IMR-90 (cell line): ENCODE measurements at regions not wholly inside any gene's neighbourhood (a gene's known extent, or its start where the extent isn't known, plus 50 kb on each side); places are given as distances from the start of the nearest gene placed in this dataset.

ENCODE experiments used
- ATAC-seq: fragments of 200-7000 bp; cut with Tn5 transposase; 2 replicates; pipeline ENCODE4 v1.9.1; 2020; ENCODE audit warnings: low read depth, mild to moderate bottlenecking, moderate library complexity
- BruUV-seq: library from RNA; stranded (reverse); fragments of 400-500 nt; replicated peaks from 2 replicates; lab custom pipeline; 2021; lab: Mats Ljungman, UMichigan
- CTCF ChIA-PET: fragments of 300-600 bp; formaldehyde crosslinking; extraction: SDS; loops from one replicate; lab custom pipeline; 2021; ENCODE audit warnings: antibody characterized with exemption; lab: Yijun Ruan, JAX
- POLR2A ChIA-PET: fragments of 300-600 bp; sonication (Branson Sonifier 250); formaldehyde crosslinking; loops from one replicate; lab custom pipeline; 2022; ENCODE audit warnings: antibody characterized with exemption; ENCODE audit not compliant: unreplicated experiment; lab: Charles Lee
- DNase-seq: peaks from one replicate; pipeline ENCODE4 v3.0.0; 2013
- H2AFZ ChIP-seq: replicated peaks from 2 replicates; pipeline ENCODE3; 2013; ENCODE audit warnings: low read length, mild to moderate bottlenecking; ENCODE audit not compliant: poor library complexity
- H2AK5ac ChIP-seq: 2 replicates; pipeline ENCODE4 v1.6.1; 2013; ENCODE audit warnings: low read depth, low read length, inconsistent platforms
- H2AK9ac ChIP-seq: replicated peaks from 2 replicates; pipeline ENCODE3; 2013; ENCODE audit warnings: mild to moderate bottlenecking, low read depth, low read length, moderate library complexity; ENCODE audit not compliant: poor library complexity
- H2BK120ac ChIP-seq: 2 replicates; pipeline ENCODE4 v1.6.1; 2013; ENCODE audit warnings: low read depth, low read length, inconsistent platforms
- H2BK15ac ChIP-seq: 3 replicates; pipeline ENCODE4 v1.6.1; 2013; ENCODE audit warnings: low read depth, low read length, inconsistent platforms
- H2BK20ac ChIP-seq: 2 replicates; pipeline ENCODE4 v1.6.1; 2013; ENCODE audit warnings: low read depth, mild to moderate bottlenecking, inconsistent platforms, low read length, moderate library complexity
- H2BK5ac ChIP-seq: 2 replicates; pipeline ENCODE4 v1.6.1; 2013; ENCODE audit warnings: mild to moderate bottlenecking, low read depth, low read length, inconsistent platforms; ENCODE audit not compliant: poor library complexity, severe bottlenecking
- H3K14ac ChIP-seq: replicated peaks from 2 replicates; pipeline ENCODE4 v1.6.1; 2013; ENCODE audit warnings: low read depth, low read length, inconsistent platforms
- H3K18ac ChIP-seq: 2 replicates; pipeline ENCODE4 v1.6.1; 2013; ENCODE audit warnings: low read depth, low read length, control low read depth
- H3K23ac ChIP-seq: 2 replicates; pipeline ENCODE4 v1.6.1; 2013; ENCODE audit warnings: low read depth, low read length, inconsistent platforms
- H3K27ac ChIP-seq: 2 replicates; pipeline ENCODE4 v1.5.1; 2013; ENCODE audit warnings: mild to moderate bottlenecking, control low read depth, low read length; ENCODE audit not compliant: insufficient read depth
- H3K27me3 ChIP-seq: 2 replicates; pipeline ENCODE4 v1.6.1; 2013; ENCODE audit warnings: low read length; ENCODE audit not compliant: control insufficient read depth, insufficient read depth
- H3K36me3 ChIP-seq: 2 replicates; pipeline ENCODE4 v1.6.1; 2013; ENCODE audit warnings: low read length, mixed read lengths; ENCODE audit not compliant: control insufficient read depth, insufficient read depth
- H3K4ac ChIP-seq: 2 replicates; pipeline ENCODE4 v1.6.1; 2013; ENCODE audit warnings: low read depth, low read length, inconsistent platforms
- H3K4me1 ChIP-seq: 2 replicates; pipeline ENCODE4 v1.6.1; 2013; ENCODE audit warnings: low read length, mixed read lengths; ENCODE audit not compliant: control insufficient read depth, insufficient read depth
- H3K4me2 ChIP-seq: 2 replicates; pipeline ENCODE4 v1.6.1; 2013; ENCODE audit warnings: low read depth, mild to moderate bottlenecking, control low read depth, low read length, moderate library complexity
- H3K4me3 ChIP-seq: 2 replicates; pipeline ENCODE4 v1.5.1; 2013; ENCODE audit warnings: low read depth, mild to moderate bottlenecking, control low read depth, low read length, moderate library complexity; ENCODE audit not compliant: insufficient read depth
- H3K56ac ChIP-seq: 2 replicates; pipeline ENCODE4 v1.6.1; 2013; ENCODE audit warnings: low read length, inconsistent platforms; ENCODE audit not compliant: insufficient read depth; ENCODE audit errors: extremely low read depth
- H3K79me1 ChIP-seq, 2 experiments: 2 replicates each; pipeline ENCODE4 v1.6.1; 2013; ENCODE audit warnings: low read length in 2 of 2, inconsistent platforms in 1 of 2, low read depth in 1 of 2
- H3K9ac ChIP-seq: 2 replicates; pipeline ENCODE4 v1.6.1; 2013; ENCODE audit warnings: low read depth, low read length, control low read depth
- H3K9me1 ChIP-seq: 2 replicates; pipeline ENCODE4 v1.6.1; 2013; ENCODE audit warnings: low read length, inconsistent platforms; ENCODE audit not compliant: insufficient read depth
- H3K9me3 ChIP-seq: 2 replicates; pipeline ENCODE4 v1.6.1; 2013; ENCODE audit warnings: low read length; ENCODE audit not compliant: control insufficient read depth, insufficient read depth
- H4K20me1 ChIP-seq: 2 replicates; pipeline ENCODE4 v1.6.1; 2013; ENCODE audit warnings: low read length, inconsistent platforms; ENCODE audit not compliant: insufficient read depth
- H4K5ac ChIP-seq: 2 replicates; pipeline ENCODE4 v1.6.1; 2013; ENCODE audit warnings: mild to moderate bottlenecking, low read depth, low read length, control low read depth
- H4K8ac ChIP-seq, 2 experiments: 2 replicates each; pipeline ENCODE4 v1.6.1; 2013; ENCODE audit warnings: low read depth in 2 of 2, low read length in 2 of 2, control low read depth in 1 of 2, inconsistent platforms in 1 of 2
- H4K91ac ChIP-seq: 2 replicates; pipeline ENCODE4 v1.6.1; 2013; ENCODE audit warnings: low read depth, low read length, inconsistent platforms; ENCODE audit not compliant: insufficient read depth
- BHLHE40 ChIP-seq: fragments of 150-350 bp; IDR thresholded peaks from 2 replicates; pipeline ENCODE4 v1.6.1; 2016; ENCODE audit warnings: mild to moderate bottlenecking, low read depth, low read length
- CTCF ChIP-seq: conservative IDR thresholded peaks from 2 replicates; pipeline ENCODE4 v1.5.1; 2012; ENCODE audit warnings: mild to moderate bottlenecking, low read depth, low read length, improper control_type of control experiment
- FOS ChIP-seq: fragments of 150-350 bp; IDR thresholded peaks from 2 replicates; pipeline ENCODE4 v1.6.1; 2016; ENCODE audit warnings: low read depth, low read length
- MAFK ChIP-seq: IDR thresholded peaks from 2 replicates; pipeline ENCODE4 v1.6.1; 2012; ENCODE audit warnings: low read depth, low read length, improper control_type of control experiment
- MAZ ChIP-seq: IDR thresholded peaks from 2 replicates; pipeline ENCODE4 v1.6.1; 2012; ENCODE audit warnings: low read depth, mild to moderate bottlenecking, low read length, improper control_type of control experiment, moderate library complexity, borderline replicate concordance
- MXI1 ChIP-seq: IDR thresholded peaks from 2 replicates; pipeline ENCODE4 v1.6.1; 2012; ENCODE audit warnings: low read depth, mild to moderate bottlenecking, low read length, moderate library complexity, borderline replicate concordance
- NFE2L2 ChIP-seq: fragments of 150-350 bp; IDR thresholded peaks from 2 replicates; pipeline ENCODE4 v1.6.1; 2016; ENCODE audit warnings: low read depth, mild to moderate bottlenecking, low read length
- RAD21 ChIP-seq: IDR thresholded peaks from 2 replicates; pipeline ENCODE4 v1.6.1; 2012; ENCODE audit warnings: low read length, improper control_type of control experiment
- SMC3 ChIP-seq: fragments of 150-350 bp; IDR thresholded peaks from 2 replicates; pipeline ENCODE4 v1.6.1; 2016; ENCODE audit warnings: low read depth, mild to moderate bottlenecking, antibody characterized with exemption, low read length, moderate library complexity
- WGBS, 2 experiments: methylation state at CpG; one replicate each; pipeline versions ENCODE4 v1.1.5 to v1.1.7; 2013; ENCODE audit warnings: missing lambda C conversion rate in 2 of 2; ENCODE audit not compliant: insufficient read length in 1 of 2; ENCODE audit errors: extremely low coverage in 2 of 2; 5-methylcytosine and 5-hydroxymethylcytosine counted together
- dilution Hi-C: fragments of 300-500 bp; cut with HindIII; formaldehyde crosslinking; loops from one replicate; pipeline ENCODE4 v1.14.3; 2018; ENCODE audit warnings: low sequenced_read_pairs; ENCODE audit not compliant: unreplicated experiment
- in situ Hi-C: fragments of 300-500 bp; cut with MboI; formaldehyde crosslinking; loops from 3 replicates; pipeline ENCODE4 v1.14.3; 2019; ENCODE audit warnings: low sequenced_read_pairs, inconsistent platforms, mixed read lengths
- intact Hi-C: fragments of 100-400 bp; cut with micrococcal nuclease; formaldehyde crosslinking; loops from 2 replicates; pipeline ENCODE4 v1.10.0; 2022

- Histone ChIP-seq H3K23ac (no peak overlapping the region), H3K36me3 (no peaks in the 10 kb centered on the region), H2AK5ac (no peak overlapping the region), H3K9ac (no peak overlapping the region), H4K20me1 (no peaks in the 10 kb centered on the region), H4K5ac (no peak overlapping the region), H3K14ac (no peak overlapping the region), H3K27me3 (peaks cover 2% of the 10 kb centered on the region; the same call in 1 of the 2 replicates), H2BK5ac (no peak overlapping the region), H2BK15ac (no peak overlapping the region), H3K9me1 (no peaks in the 10 kb centered on the region), H2AK9ac (no peak overlapping the region), H3K56ac (no peak overlapping the region), H3K79me1 (no peaks in the 10 kb centered on the region), H3K4me3 (no peak overlapping the region), H3K4me1 (no peaks in the 10 kb centered on the region), H3K4me2 (no peak overlapping the region), H2BK120ac (no peak overlapping the region), H3K18ac (no peak overlapping the region), H3K4ac (no peak overlapping the region), H4K8ac (no peak overlapping the region), H4K91ac (no peak overlapping the region), H2BK20ac (no peak overlapping the region), H3K9me3 (0 out of 2 replicates have a peak, but pooled peaks cover 2% of the 10 kb centered on the region), H2AFZ (no peak overlapping the region), H3K27ac (no peak overlapping the region)
- intact Hi-C loops = no loop called here
- no peak for TF ChIP-seq CTCF
- TF ChIP-seq MAZ = no peak
- no peak for TF ChIP-seq MXI1
- TF ChIP-seq FOS = no peak
- no peak for TF ChIP-seq BHLHE40
- no peak for TF ChIP-seq RAD21
- no peak for TF ChIP-seq SMC3
- TF ChIP-seq NFE2L2 = no peak
- no peak for TF ChIP-seq MAFK
- BruUV-seq = no TSS peak
- dilution Hi-C loops = no loop called here
- in situ Hi-C loops = no loop called here
- DNase-seq (no peak), ATAC-seq (no peak)
- ChIA-PET POLR2A (no interaction called here), CTCF (interaction anchor here (0.6 kb wide), 1 partner anchor 19 kb away, joined by 3 read pairs; no protein-coding TSS in a partner anchor)
- WGBS, 2 experiments = no CpG with 5 or more reads among the region's 2 CpGs
Measured at GRCh38 chr6:5846889-5847288, 159.8 kb downstream of the NRN1 start.
